HCT116 (cell line): ENCODE measurements at regions not wholly inside any gene's neighbourhood (a gene's known extent, or its start where the extent isn't known, plus 50 kb on each side); places are given as distances from the start of the nearest gene placed in this dataset.

Source experiments
- ATAC-seq: fragments of 200-7000 bp; cut with Tn5 transposase; 2 replicates; pipeline ENCODE4 v1.9.1; 2020; ENCODE audit warnings: mild to moderate bottlenecking, moderate library complexity
- BruUV-seq: library from RNA; stranded (reverse); fragments of 400-500 nt; replicated peaks from 2 replicates; lab custom pipeline; 2021; lab: Mats Ljungman, UMichigan
- CTCF ChIA-PET: fragments of 300-600 bp; sonication (Branson Sonifier 250); formaldehyde crosslinking; loops from one replicate; lab custom pipeline; 2021; ENCODE audit warnings: antibody characterized with exemption; lab: Charles Lee
- POLR2A ChIA-PET: fragments of 300-600, 350-600 bp; sonication (Branson Sonifier 250); formaldehyde crosslinking; loops from one replicate; lab custom pipeline; 2021; ENCODE audit warnings: antibody characterized with exemption; lab: Charles Lee
- RAD21 ChIA-PET, 2 experiments: fragments of 300-600 bp; sonication (Branson Sonifier 250); formaldehyde crosslinking; loops; one replicate each; lab custom pipeline; 2023; ENCODE audit warnings: low total read pairs in 2 of 2; ENCODE audit not compliant: uncharacterized antibody in 2 of 2, unreplicated experiment in 2 of 2, low non-redundant PET in 1 of 2; lab: Charles Lee
- DNase-seq: peaks from one replicate; pipeline ENCODE4 v3.0.0-alpha.2; 2010; ENCODE audit warnings: low read depth, low spot score
- H2AFZ ChIP-seq: fragments of 200-600 bp; shearing (Covaris generic), sonication (generic); 2 replicates; pipeline ENCODE4 v1.6.1; 2017; ENCODE audit warnings: low read depth, mixed run types, mixed read lengths, antibody characterized with exemption, low read length; ENCODE audit not compliant: poor library complexity, severe bottlenecking
- H3K27ac ChIP-seq: 2 replicates; pipeline ENCODE4 v1.5.1; 2012; ENCODE audit warnings: low read depth, low read length
- H3K27me3 ChIP-seq: fragments of 200-600 bp; sonication (generic); 2 replicates; pipeline ENCODE4 v1.6.1; 2016; ENCODE audit warnings: mixed run types, low read length, mixed read lengths; ENCODE audit not compliant: insufficient read depth
- H3K36me3 ChIP-seq, 2 experiments: fragments of 200-500 bp in 1 of 2; fragments of 200-600 bp in 1 of 2; sonication (Bioruptor generic) in 1 of 2; sonication (generic) in 1 of 2; 2 replicates each; pipeline versions ENCODE4 v1.5.1 to v1.6.1; 2014 to 2016; ENCODE audit warnings: low read length in 2 of 2, inconsistent platforms in 1 of 2, mixed read lengths in 1 of 2, mixed run types in 1 of 2; ENCODE audit not compliant: insufficient read depth in 2 of 2, control insufficient read depth in 1 of 2
- H3K4me1 ChIP-seq, 2 experiments: fragments of 200-600 bp in 1 of 2; sonication (generic) in 1 of 2; 2 replicates each; pipeline versions ENCODE4 v1.5.1 to v1.6.1; 2012 to 2017; ENCODE audit warnings: low read length in 2 of 2, inconsistent platforms in 1 of 2, mild to moderate bottlenecking in 1 of 2, mixed read lengths in 1 of 2, mixed run types in 1 of 2, moderate library complexity in 1 of 2; ENCODE audit not compliant: insufficient read depth in 2 of 2, control insufficient read depth in 1 of 2
- H3K4me2 ChIP-seq: fragments of 200-600 bp; sonication (generic); 2 replicates; pipeline ENCODE4 v1.6.1; 2017; ENCODE audit warnings: mixed run types, low read length, mixed read lengths
- H3K4me3 ChIP-seq, 2 experiments: fragments of 200-600 bp in 1 of 2; sonication (generic) in 1 of 2; replicated peaks in 1 of 2; 2 replicates each; pipeline ENCODE4 v1.5.1; 2011 to 2016; ENCODE audit warnings: low read length in 2 of 2, control low read depth in 1 of 2, low read depth in 1 of 2, mild to moderate bottlenecking in 1 of 2, mixed read lengths in 1 of 2, mixed run types in 1 of 2
- H3K79me2 ChIP-seq: fragments of 200-600 bp; sonication (generic); 2 replicates; pipeline ENCODE4 v1.6.1; 2017; ENCODE audit warnings: mild to moderate bottlenecking, mixed run types, low read length, moderate library complexity, mixed read lengths; ENCODE audit not compliant: insufficient read depth
- H3K9ac ChIP-seq: fragments of 200-600 bp; sonication (generic); 2 replicates; pipeline ENCODE4 v1.6.1; 2016; ENCODE audit warnings: low read length, mixed read lengths
- H3K9me2 ChIP-seq: fragments of 200-600 bp; sonication (generic), shearing (Covaris generic); 2 replicates; pipeline ENCODE4 v1.6.1; 2017; ENCODE audit warnings: mixed run types, mild to moderate bottlenecking, moderate library complexity; ENCODE audit not compliant: insufficient read depth
- H3K9me3 ChIP-seq, 2 experiments: fragments of 200-500 bp in 1 of 2; fragments of 200-600 bp in 1 of 2; sonication (Bioruptor generic) in 1 of 2; sonication (generic) in 1 of 2; 2 replicates each; pipeline ENCODE4 v1.6.1; 2014 to 2017; ENCODE audit warnings: low read length in 2 of 2, mixed read lengths in 2 of 2, inconsistent platforms in 1 of 2, low read depth in 1 of 2, mild to moderate bottlenecking in 1 of 2, mixed run types in 1 of 2, moderate library complexity in 1 of 2; ENCODE audit not compliant: control insufficient read depth in 1 of 2, insufficient read depth in 1 of 2
- H4K20me1 ChIP-seq: fragments of 200-600 bp; sonication (generic), shearing (Covaris generic); 2 replicates; pipeline ENCODE4 v1.6.1; 2017; ENCODE audit warnings: mixed run types, mild to moderate bottlenecking, moderate library complexity; ENCODE audit not compliant: insufficient read depth
- CBX3 ChIP-seq: IDR thresholded peaks from 2 replicates; pipeline ENCODE4 v1.6.1; 2012; ENCODE audit warnings: low read depth
- CEBPB ChIP-seq: IDR thresholded peaks from 2 replicates; pipeline ENCODE4 v1.6.1; 2012; ENCODE audit warnings: low read depth
- EZH2phosphoT487 ChIP-seq: fragments of 200-600 bp; IDR thresholded peaks from 2 replicates; pipeline ENCODE4 v1.6.1; 2018; ENCODE audit warnings: antibody characterized with exemption, borderline replicate concordance
- FOSL1 ChIP-seq: IDR thresholded peaks from 2 replicates; pipeline ENCODE4 v1.6.1; 2012; ENCODE audit warnings: low read depth
- POLR2A ChIP-seq: IDR thresholded peaks from 2 replicates; pipeline ENCODE4 v1.7.0; 2011; ENCODE audit warnings: borderline replicate concordance; ENCODE audit not compliant: insufficient read depth, insufficient read length; ENCODE audit errors: extremely low read depth
- RAD21 ChIP-seq: IDR thresholded peaks from 2 replicates; pipeline ENCODE4 v1.6.1; 2012; ENCODE audit warnings: low read depth, mild to moderate bottlenecking
- TCF7L2 ChIP-seq: IDR thresholded peaks from 2 replicates; pipeline ENCODE4 v1.7.0; 2011; ENCODE audit warnings: borderline replicate concordance, inconsistent platforms; ENCODE audit not compliant: insufficient read depth, insufficient read length; ENCODE audit errors: extremely low read depth
- YY1 ChIP-seq: IDR thresholded peaks from 2 replicates; pipeline ENCODE4 v1.6.1; 2011; ENCODE audit warnings: low read length, low read depth, moderate library complexity, mild to moderate bottlenecking; ENCODE audit not compliant: insufficient replicate concordance; ENCODE audit errors: extremely low read depth
- ZNF274 ChIP-seq: fragments of 200-500 bp; sonication (Bioruptor generic); IDR thresholded peaks from 2 replicates; pipeline ENCODE4 v1.6.1; 2014; ENCODE audit warnings: mild to moderate bottlenecking, low read depth, low read length, inconsistent platforms
- intact Hi-C: fragments of 100-400 bp; cut with micrococcal nuclease; formaldehyde crosslinking; loops from 2 replicates; pipeline ENCODE4 v1.10.0; 2022
- TF ChIP-seq, protein P1 (sequence below): IDR thresholded peaks from 2 replicates; pipeline ENCODE4 v1.6.1; 2012

DNA sequence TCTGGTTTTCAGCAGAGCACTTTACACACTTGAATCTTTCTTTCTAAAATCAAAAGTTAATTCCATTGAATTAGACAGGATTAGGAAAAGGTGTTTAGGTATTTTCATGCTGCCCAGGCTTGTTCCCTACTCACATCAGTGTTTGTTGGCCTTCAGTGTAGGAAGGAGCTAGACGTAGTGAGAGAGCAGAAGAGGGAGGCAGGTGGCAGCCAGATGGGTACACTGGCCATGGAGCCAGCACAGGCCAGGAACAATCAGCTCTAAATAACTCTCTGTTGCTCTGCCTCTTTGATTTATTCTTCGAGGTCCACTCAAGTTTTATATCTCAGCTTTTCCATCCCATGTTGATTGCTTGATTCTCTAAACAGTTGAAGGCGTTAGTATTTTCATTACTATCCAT, 529.6 kb downstream of the PSAT1 start:
- H3K4me2 ChIP-seq = no peak overlapping the region
- H3K4me1 ChIP-seq = no peaks in the 10 kb centered on the region
- H3K9me3 ChIP-seq = no peaks in the 10 kb centered on the region
- no peak for DNase-seq
- ATAC-seq = no peak
- BruUV-seq = no TSS peak
- TF ChIP-seq FOSL1 (no peak), TCF7L2 (no peak), EZH2phosphoT487 (no peak), CEBPB (no peak), RAD21 (no peak)
- TF ChIP-seq, protein P1, sequence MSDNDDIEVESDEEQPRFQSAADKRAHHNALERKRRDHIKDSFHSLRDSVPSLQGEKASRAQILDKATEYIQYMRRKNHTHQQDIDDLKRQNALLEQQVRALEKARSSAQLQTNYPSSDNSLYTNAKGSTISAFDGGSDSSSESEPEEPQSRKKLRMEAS = no peak
- no peak overlapping the region for H3K4me3 ChIP-seq
- no peaks in the 10 kb centered on the region for H4K20me1 ChIP-seq
- H3K27me3 ChIP-seq = no peaks in the 10 kb centered on the region
- CTCF ChIA-PET = no interaction called here
- RAD21 ChIA-PET = no interaction called here
- H3K9ac ChIP-seq = no peak overlapping the region
- no peaks in the 10 kb centered on the region for H3K79me2 ChIP-seq
- no peaks in the 10 kb centered on the region for H3K9me2 ChIP-seq
- no peak overlapping the region for H2AFZ ChIP-seq
- POLR2A ChIA-PET = no interaction called here
- intact Hi-C loops = no loop called here
- no peaks in the 10 kb centered on the region for H3K36me3 ChIP-seq
- no peak overlapping the region for H3K27ac ChIP-seq

DNA sequence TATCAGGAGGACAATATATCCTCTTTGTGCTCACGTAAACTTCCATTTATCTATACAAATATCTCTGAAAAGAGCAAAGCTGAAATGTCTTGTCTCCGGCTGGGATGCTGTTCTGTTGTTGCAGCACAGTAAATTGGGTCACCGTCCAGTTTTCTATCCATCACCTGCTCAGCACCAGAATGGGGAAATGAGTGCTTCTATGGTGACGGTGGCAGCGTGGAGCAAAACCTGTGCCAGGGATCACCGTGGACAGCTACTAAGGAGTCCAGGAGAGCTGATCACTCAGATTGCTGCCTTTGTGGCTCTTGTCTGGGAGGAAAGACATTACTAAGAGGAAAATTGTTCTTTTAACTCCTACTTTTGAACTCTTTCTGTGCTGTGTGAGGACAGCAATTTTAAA, 531.6 kb downstream of the PSAT1 start:
- Histone ChIP-seq H3K4me1 (no peaks in the 10 kb centered on the region), H3K9ac (no peak overlapping the region), H3K9me2 (no peaks in the 10 kb centered on the region), H3K9me3 (no peaks in the 10 kb centered on the region), H3K27me3 (no peaks in the 10 kb centered on the region), H3K27ac (no peak overlapping the region), H3K36me3 (no peaks in the 10 kb centered on the region), H4K20me1 (no peaks in the 10 kb centered on the region), H3K4me3 (no peak overlapping the region), H3K4me2 (no peak overlapping the region), H3K79me2 (no peaks in the 10 kb centered on the region), H2AFZ (no peak overlapping the region)
- ChIA-PET CTCF (no interaction called here), POLR2A (no interaction called here), RAD21 (no interaction called here)
- intact Hi-C loops = no loop called here
- ATAC-seq = no peak
- BruUV-seq = no TSS peak
- no peak for DNase-seq
- TF ChIP-seq POLR2A = no peak
- TF ChIP-seq FOSL1 = no peak
- TF ChIP-seq YY1 = no peak
- TF ChIP-seq ZNF274 = no peak
- no peak for TF ChIP-seq CBX3
